ENCODE measurements at regions not wholly inside any gene's neighbourhood (a gene's known extent, or its start where the extent isn't known, plus 50 kb on each side); places are given as distances from the start of the nearest gene placed in this dataset.
"Not testable (repeated sequence)": the region's sequence is repeated elsewhere in the genome, so short reads cannot be mapped to it uniquely, and the experiment has no call there.

DNA sequence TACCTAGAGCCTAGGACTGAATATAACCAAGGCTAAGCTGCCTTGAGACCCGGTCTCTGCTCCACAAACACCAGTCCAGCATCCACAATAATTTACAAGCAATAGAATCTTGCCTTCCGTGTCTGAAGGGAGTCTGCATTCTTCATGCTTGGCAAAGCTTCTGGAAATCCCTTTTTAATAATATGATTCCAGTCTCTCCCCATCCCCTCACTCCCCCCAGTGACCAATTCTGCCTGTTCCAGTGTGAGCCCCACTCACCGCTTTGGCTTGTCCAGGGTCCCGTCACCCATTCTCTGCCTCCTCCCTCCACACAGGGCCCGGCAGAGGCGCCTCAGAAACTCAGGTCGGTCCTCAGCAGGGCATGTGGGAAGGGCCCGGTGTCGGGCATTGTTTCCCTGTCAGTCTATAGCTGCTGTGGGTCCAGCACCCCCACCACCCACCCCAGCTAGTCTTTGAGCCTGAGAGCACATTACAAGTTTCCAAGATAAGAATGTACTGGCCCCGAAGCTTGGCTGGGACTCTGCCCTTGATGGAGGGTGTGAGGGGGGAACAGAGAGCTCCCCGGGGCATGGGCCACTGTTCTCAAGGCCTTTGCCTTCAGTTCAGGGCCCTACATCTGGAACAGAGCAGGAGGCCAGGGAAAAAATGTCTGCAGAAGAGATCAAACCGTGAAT, 129.7 kb upstream of the MYCN start:
- DNase-seq = no peak

DNA sequence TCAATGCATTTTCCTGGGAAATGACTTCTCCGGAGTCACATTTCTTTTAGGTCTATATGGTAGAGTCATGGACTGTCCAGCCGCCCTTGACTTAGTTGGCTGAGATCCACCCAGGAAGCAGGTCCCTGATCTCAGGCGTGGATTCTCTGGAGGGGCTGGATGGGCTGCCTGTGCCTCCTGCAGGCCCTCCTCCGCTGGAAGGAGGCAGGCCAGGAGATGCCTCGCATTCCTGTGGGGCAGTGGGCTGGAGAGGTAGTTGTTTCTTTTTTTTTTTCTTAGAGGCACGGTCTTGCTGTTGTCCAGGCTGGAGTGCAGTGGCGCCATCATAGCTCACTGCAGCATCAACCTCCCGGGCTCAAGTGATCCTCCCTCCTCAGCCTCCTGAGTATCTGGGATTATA, 129.0 kb upstream of the MYCN start:
- no peak for DNase-seq

DNA sequence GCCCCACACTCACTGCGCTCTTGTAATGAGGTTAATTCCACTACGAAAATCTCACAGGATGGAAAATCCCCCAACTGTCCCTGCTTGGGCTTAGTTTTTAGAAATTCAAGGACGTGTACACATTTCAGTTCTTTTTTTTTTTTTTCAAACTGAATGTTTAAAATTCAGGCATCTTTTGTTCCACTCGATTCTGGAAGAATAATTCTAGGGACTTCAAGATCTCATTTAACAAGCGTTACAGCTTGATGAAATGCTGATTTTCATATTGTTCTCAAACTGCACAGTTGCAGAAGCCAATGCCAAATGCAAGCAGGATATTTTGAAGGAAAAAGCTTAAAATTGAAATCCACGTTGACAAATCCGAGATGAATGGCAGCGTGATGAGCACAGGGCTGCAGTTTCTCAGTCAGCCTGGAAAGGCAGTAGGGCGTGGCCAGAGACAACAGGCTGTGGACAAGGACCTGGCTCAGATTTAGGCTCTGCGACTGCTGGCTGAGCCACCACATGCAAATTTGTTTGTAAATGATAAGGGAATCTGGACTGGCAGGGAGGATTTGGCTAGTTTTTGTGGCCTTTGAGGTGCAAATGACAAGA, 128.1 kb upstream of the MYCN start:
- DNase-seq = no peak

DNA sequence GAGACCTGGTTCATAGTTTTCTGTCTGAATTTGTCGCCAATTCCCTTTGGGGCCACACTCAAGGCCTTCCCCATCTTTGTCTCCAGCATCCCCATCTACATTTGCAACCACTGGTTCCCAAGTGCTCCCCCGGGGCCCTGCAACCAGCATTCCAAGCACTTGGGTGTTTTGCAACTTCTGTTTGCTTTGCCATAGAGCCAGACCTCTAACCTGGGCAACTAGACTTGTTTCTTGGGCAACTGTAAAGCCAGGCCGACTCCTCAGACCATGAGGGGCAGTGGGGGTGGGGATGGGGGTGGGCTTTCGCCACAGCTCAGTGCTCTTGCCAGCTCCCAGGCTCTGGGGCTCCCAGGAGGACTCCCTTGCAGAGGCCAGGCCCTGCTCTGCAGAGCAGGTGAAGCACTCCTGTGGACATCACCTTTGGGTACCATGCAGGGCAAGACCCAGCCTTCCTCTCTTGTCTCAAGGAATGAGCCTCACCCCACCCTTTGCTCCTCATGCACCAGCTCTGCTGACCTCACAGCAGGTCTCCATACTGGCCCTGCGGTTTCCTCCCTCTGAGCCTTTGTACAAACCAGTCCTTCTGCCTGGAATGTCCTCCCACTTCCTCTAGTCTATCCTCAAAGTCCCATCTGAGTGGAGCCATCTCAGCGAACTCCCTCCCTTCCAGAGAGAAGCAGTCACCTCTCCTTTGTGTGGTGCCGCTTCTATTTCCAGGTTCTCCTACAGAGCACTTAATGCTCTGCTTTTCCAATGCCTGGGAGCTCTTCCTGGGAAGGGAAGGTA, 126.7 kb upstream of the MYCN start:
- DNase-seq = no peak

DNA sequence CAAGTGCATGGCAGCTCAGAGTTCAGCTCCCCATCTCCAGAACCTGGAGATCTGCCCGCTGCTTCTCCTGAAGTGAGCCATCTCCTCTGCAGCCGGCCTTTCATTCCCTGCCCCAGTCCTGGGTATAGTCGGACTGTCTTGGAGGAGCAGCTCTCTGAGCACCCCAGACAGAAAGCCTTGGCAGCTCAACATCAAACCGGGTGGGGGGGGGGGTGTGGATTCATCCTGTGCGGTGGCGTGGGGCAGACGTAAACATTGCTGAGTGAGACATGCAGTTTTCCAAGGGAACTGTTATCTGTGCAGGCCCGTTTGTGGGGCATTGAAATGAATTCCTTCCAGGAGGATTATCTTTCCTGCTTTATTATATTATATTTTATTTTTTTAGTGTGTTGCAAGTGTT, 125.9 kb upstream of the MYCN start:
- DNase-seq = no peak

DNA sequence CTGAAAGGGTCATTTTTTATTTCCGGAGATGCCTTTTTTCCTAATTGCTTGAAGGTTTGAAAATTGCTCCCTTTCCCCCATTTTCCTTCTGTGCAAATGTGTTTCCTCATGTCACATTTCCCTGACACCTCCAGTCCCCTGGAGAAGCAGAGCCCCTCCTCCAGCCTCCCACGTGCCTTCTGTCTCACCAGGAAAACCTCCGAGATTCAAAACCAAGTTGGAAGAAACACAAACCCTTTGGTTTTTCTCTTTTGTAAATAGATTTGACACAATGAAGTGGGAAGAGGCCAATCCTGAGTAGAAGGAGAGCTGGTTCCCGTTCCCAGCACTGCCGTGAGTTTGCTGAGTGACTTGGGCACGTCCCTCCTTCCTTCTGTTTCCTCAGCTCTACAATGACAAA, 125.4 kb upstream of the MYCN start:
- no peak for DNase-seq

DNA sequence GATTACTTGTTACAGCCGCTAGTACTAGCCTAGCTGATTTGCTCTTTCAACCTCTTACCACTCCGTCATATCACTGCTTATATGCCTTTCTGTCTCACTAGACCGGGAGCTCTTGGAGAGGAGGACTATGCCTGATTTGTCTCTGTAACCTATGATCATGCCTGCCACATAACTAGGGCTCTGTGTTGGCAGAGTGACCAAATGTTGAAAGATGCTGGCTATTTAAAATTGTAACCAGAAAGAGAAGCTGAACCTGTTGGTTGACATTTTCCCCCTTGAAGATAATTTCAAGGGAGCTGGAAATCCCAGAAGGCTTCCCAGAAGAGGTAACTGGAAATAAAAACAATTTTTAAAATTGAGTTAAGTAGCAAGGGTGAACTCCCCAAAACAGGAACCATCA, 124.1 kb upstream of the MYCN start:
- no peak for DNase-seq

DNA sequence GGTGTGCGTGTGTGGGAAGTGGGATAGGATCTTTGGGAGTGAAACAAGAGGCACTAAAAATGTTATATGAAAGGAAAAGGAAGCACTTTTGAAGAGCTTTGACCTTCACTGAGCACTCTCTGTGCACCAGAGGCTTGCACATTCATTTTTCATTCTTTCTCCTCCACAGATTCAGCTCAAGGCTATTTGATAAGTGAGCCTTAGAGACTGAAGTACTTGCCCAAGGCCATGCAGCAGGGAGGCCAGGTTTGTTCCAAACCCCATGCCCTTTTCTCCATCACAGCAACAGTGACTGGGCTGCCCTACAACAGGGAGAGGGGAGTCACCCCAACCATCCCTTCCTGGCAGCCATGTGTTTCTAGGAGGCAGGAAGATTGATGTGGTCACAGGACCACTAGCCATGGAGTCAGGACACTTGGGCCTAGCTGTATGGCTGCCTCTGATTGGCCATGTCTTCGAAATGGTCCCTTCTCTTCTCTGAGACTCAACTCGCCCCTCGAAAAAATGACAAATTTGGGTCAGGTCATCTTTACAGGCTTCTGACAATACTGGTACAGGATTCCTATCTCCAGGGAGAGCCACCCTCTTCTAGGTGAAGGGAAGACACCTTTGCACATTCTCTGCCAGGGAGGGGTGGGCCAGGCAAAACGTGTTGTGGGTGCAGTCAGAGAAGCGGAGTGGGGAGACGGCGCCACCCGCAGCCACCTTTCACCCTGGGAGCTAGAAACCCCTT, 123.5 kb upstream of the MYCN start:
- no peak for DNase-seq

DNA sequence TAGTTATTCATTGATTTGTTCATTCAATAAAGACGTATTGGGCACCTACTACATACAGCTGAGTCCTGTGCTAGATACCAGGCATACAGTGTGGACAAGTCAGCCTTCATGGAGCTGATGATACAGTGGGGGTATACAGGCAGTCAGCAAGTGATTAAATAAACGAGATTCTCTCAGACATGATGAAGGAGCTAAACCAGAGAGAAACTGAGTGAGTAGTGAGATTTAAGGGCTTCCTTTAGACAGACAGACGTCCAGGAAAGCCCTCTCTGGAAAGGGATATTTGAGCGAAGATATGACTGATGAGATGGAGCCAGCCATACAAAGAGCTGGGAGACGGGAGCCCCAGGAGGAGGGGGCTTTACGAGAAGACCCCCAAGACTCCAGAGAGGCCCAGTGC, 122.6 kb upstream of the MYCN start:
- DNase-seq = no peak

DNA sequence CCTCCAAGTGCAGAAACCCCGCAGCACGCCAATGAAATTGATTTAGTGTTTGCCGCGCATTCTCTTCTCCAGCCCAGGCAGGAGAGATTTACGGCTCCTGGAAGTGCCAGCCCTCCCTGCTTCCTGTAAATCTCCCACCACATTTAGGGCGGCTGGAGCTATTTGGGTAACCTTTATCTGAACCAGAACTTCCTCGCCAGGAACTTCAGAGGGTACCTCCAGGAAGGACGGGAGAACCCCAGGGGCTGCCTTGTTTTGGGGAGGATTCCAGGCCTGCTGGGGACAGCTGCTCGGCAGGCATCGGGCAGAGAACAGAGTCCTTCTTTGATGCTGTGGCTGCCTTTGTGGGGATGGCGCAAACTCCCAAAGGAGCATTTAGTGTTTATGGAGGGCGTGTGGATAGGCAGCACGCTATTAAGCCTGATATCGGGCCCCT, 122.0 kb upstream of the MYCN start:
- DNase-seq = no peak

DNA sequence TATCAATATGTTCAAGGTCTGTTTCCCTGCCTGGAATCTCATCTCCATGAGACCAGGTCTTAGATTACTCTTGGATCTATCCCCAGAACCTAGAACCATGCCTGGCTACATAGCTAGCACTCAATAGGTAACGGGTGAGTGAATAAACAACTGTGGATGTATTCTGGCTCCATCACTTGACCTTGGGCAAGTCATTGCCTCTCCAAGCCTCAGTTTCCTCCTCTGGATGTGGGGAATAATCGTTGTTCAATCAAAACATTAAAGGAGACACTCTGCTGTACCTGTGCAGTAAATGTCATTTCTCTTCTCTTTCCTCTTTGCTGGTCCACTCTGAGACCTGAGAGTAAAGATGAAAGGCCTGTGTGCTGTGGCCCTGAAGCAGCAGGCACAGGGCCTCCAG, 121.5 kb upstream of the MYCN start:
- no peak for DNase-seq

DNA sequence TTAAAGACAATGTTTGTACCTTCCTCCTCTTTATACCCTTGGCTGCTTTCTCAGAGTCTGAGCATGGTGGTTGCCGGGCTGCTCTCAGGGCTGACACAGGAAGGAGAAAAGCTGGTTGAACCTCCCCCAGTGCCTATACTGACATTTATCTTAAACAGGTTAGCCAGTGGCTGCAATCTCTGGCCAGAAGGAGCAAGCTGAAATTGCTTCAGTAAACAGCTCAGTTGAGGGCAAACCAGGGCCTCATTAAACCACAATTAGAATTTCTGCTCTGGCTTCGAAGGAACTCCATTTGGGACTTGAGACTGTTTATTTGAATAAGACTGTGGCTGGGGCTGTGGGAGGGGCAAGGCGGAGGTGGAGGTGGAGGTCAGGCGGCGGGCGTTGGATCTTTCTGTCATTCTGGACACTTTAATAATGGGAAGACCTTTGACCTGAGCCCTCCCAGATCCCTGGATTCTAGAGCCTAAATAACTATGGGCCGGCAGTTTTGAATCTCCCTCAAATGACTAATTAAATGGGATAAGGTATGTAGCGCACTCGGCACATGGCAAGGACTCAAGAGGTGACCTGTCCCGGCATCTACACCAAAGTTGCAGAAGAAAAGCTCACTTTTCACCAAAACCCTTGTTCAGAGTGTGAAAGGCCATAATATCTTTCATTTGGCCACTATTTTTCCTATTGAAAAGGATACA, 120.6 kb upstream of the MYCN start:
- DNase-seq = no peak

DNA sequence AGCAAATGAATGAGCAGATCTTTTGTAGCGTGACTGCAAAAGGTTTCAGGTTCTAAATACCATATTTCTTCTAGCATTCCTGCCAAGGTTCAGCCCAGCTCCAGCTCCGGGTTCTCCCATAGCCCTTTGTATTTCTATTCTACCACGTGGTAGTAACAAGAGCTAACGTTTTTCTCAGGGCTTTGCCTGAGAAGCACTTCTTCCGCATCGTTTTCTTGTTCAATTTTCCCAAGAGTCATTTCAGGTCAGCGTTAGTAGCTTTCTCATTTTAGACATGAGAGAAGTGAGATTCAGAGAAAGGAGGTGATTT, 120.1 kb upstream of the MYCN start:
- no peak for DNase-seq

DNA sequence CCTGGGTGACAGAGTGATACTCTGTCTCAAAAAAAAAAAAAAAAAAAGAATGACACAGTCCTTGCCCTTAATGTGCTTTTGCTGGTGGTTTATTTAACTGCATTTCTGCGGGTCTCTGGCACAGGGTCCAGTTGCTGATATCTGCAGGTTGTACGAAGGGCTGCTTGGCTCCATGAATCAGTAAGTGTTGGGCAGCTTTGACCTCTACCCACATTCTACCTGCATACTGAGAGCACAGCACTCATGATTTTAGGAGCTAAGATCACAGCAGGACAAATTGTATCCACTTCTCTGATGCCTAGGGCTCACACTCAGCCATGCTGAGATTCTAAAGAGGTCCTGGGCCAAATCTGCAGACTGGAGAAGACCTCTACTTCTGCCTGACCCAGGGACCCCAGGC, 119.4 kb upstream of the MYCN start:
- no peak for DNase-seq

DNA sequence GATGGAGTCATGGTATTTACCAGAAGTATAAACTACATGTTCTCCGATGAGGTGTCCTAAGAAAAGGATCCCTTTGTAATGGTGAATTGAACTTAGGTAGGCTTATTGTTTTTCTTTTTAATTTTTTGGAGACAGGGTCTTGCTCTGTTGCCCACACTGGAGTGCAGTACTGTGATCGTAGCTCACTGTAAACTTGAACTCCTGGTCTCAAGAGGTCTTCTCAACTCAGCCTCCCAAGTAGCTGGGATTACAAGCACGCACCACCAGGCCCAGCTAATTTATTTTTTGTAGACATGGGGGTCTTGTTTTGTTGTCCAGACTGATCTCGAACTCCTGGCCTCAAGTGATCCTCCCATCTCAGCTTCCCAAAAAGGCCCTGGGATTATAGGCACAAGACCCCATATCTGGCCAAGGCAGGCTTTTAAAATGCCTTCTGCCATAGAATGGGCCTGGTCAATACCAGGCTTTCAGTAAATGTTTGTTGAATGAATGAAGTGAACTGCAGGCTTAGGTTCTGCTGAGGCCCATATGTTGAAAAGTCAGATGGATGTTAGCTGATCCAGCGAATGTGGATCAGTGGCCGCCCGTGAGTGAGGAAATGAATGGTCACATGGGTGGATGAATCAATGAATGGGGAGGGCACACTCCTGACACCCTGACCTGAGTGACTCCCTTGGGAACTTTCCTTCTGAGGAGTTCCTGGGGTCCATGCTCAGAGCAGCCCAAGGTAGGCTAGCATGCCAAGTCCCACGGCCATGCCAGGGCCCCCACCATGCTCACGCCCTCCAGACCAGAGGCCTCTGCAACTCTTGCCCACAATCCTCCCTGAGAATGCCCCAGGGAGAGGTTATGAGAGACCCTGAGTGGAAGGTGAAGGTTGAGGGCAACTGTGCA, 118.0 kb upstream of the MYCN start:
- DNase-seq = no peak

DNA sequence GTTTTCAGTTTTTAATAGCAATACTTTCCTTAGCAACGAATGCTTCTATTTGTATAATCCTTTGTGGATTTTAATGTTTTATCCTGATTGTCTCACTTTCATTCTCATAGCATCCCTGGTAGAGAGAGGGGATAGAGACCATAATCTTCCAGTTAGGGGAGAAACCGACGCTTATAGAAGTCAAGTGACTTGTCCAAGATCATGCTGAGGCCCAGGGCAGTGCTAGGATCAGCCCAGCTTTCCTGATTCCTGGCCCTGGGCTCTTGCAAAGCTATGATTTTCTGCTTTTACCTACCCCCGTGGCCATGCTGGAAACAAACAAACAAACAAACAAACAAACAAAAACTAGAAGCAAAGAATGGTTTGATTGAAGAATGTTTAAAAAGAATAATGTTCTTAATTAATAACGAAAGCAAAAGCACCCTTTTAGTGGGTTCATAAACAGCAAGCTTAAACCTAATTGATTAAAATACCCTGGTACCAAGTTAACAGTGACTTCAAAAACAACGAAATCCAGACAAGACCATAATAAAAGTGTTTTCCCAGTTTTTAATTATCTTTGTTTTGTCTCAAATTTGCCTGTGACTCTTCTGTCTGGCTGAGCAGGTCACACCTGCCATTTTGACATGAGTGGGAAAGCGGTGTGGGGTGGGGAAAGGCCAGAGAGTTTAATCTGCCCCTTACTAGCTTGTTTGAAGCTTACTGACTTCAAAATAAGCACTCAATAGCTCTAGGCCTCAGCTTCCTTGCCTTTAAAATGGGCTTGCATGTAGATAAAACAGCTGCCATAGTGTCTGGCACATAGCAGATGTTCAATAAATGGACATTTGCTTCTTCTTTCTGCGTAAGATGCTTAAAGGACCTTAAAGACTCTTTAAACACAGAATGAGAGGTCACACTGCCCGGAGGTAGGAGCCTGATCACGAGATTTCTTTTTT, 116.6 kb upstream of the MYCN start:
- no peak for DNase-seq

DNA sequence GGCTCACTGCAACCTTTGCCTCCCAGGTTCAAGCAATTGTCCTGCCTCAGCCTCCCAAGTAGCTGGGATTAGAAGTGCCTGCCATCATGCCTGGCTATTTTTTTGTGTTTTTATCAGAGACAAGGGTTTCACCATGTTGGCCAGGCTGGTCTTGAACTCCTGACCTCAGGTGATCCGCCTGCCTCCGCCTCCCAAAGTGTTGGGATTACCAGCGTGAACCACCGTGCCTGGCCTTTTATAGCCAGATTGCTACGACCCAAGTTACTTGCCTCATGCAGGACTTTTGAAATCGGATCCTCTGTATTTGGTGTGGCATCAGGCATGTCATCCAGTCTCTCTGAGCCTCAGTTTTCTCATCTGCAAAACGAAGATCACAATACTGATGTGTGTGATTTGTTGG, 115.9 kb upstream of the MYCN start:
- not testable (repeated sequence) for DNase-seq

DNA sequence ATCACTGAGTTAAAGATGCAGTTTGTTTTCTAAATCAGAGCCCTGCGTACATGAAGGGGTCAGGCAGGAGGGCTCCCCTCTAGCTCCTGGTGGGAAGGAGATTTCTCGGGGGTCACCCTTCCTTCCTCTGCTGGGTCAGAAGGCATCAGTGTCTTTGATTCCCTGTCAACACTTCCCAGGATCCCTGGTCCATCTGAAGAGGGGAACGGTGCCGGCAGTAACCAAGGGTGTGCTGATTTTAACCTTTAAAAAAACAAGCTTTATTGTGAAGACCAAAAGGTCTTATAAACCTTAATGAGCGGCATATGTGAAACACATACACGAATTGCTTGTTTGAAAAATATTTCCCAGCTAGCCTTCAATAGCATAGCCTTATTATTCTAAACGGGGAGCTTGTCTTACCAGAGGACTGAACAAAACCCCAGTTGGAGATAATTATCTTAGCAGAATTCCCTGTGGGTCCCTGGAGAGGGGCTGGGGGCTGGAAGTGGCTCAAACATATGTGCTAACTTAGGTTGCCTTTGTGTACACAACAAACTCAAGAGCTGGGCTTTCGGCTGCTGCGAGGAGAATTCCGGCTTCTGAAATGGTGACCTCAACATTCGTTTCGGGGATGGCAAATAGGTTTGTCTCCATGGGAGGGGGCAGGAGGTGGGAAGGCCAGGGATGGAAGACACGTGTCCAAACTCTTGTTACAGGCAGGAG, 114.9 kb upstream of the MYCN start:
- DNase-seq = no peak

DNA sequence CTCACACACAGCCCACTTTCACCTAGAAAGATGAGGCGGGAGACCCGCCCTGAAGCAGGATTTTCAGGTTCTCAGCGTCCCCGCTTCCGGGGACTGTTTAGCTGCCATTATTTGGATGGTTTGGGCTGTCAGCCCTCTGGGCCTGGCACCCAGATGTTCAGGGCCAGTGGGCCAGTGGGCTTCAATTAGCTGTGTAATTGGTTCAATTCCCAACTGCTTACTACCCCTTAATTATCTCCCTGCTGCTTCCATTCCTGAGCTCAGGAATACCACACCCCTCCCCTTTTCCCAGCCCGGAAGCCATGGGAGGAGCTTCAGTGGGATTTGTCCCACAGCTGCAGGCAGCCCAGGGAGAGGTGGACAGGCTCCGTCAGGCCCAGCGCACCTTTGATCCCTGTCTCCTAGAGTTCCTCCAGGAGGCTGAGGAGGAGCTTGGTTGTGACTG, 114.1 kb upstream of the MYCN start:
- no peak for DNase-seq

DNA sequence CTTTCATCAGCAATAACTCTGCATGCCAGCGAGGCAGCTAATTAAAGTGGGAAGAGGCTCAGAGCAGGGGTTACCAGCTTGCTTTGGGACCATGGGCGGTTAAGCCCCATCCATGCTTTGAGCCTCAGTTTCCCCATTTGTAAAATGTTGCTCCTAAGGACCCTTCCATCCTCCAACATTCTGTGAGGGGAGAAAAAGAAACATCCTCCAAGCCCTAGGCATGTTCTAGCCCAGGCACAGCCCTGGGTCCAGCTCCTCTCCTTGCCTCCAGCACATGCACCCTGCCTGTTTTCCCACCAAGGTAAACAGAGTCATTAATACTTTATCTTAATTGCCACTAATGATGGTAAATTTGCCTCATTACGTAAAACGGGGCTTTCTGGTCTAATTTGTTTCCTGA, 113.3 kb upstream of the MYCN start:
- DNase-seq = no peak
